ENCODE measurements at regions not wholly inside any gene's neighbourhood (a gene's known extent, or its start where the extent isn't known, plus 50 kb on each side); places are given as distances from the start of the nearest gene placed in this dataset.

DNA sequence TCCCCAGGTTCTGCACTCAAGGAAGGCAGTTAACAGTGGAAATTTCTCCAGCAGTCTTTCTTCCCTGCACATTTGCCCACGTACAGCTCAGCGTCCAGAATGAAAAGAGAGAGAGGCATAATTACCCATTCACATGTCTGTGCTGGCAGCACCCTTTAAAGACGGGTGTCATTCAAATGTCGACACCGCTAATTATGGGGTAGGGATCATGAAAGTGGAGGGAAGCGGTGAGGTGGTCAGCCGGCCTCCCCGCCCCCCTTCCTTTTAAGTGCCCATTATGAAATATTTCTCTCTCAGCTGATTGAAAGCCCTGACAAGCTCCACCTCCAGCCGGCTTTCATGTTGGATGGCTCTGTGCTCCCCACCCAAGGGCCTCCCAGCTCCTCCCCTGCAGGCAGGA is 246.1 kb downstream of the BMP7 start:
- no peak for TF ChIP-seq Cebpa-rat (IDR thresholded peaks at IDR 0.05)
- Histone ChIP-seq H3K4me1 (no peaks in the 10 kb centered on the region), H4K20me1 (no peaks in the 10 kb centered on the region), H3K4me2 (no peak overlapping the region), H3K27me3 (no peaks in the 10 kb centered on the region), H3K36me3 (no peaks in the 10 kb centered on the region), H3K9me3 (no peaks in the 10 kb centered on the region), H3K9ac (no peak overlapping the region), H3K27ac (no peak overlapping the region), H3K4me3 (no peak overlapping the region)

DNA sequence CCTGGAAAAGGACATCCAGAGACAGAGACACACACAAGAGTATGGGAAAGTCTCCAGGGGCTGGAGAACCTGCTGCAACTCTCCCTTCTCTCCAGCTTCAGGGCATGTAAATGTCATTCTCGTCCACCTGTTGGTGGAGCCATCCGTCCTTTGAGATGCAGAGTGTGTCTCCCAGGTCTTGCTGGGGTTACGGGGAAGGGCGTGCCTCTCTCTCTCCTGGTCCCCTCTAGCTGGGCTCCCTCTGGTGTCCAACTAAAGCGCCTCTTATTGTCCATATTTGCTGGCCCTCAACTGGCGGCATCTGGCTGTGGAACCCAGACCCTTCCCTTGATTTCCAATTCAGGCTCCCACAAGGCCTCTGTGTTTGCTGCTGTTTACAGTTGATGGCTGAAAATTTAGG is 244.1 kb downstream of the BMP7 start:
- no peaks in the 10 kb centered on the region for H3K4me1 ChIP-seq
- no peak overlapping the region for H3K9ac ChIP-seq
- no peak overlapping the region for H3K4me2 ChIP-seq
- no peak overlapping the region for H3K27ac ChIP-seq
- no peaks in the 10 kb centered on the region for H4K20me1 ChIP-seq
- H3K36me3 ChIP-seq = no peaks in the 10 kb centered on the region
- no peak for TF ChIP-seq Cebpa-rat (IDR thresholded peaks at IDR 0.05)
- no peaks in the 10 kb centered on the region; the same call in 1 of the 2 replicates for H3K27me3 ChIP-seq
- no peak overlapping the region for H3K4me3 ChIP-seq
- H3K9me3 ChIP-seq = no peaks in the 10 kb centered on the region

DNA sequence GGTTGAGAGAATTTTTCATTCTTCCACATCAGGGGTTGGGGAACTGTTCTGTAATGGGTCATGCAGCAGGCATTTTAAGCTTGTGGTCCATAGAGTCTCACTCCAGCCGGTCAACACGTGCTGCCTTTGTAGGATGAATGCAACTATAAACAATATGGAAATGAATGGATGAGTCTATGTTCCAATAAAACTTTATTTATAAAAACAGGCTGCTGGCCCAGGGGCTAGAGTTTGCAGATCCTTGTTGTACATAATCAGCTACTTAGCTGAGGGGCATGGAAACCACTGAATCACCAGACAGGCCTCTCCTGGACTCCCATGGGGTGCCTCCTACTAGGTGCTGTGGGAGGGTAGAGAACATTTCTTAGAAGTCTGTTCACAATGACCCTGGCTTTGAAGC is 243.4 kb downstream of the BMP7 start:
- no peak overlapping the region for H3K9ac ChIP-seq
- H3K4me2 ChIP-seq = no peak overlapping the region
- no peak overlapping the region for H3K27ac ChIP-seq
- H4K20me1 ChIP-seq = no peaks in the 10 kb centered on the region
- no peaks in the 10 kb centered on the region for H3K4me1 ChIP-seq
- TF ChIP-seq Cebpa-rat (IDR thresholded peaks at IDR 0.05) = no peak
- H3K4me3 ChIP-seq = no peak overlapping the region
- no peaks in the 10 kb centered on the region; the same call in 1 of the 2 replicates for H3K27me3 ChIP-seq
- no peaks in the 10 kb centered on the region for H3K9me3 ChIP-seq
- no peaks in the 10 kb centered on the region for H3K36me3 ChIP-seq

DNA sequence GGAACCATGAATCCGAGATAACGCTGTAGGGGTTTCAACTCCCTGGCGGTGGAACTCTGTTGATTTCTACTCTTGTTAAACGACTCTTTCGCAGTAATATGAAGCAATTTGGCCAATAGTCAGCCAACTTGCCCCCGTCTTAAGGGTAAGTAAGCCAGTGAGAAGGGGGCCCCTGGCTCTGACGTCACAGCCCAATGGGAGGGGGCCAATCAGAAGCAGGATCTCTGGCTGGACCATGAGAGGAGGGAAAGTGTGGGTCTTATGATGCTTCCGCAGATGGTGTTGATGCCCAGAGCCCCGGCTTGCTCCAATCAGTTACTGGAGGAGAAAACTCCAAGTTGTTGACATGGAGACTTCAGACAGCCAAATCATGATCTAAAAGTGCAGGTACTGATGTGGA is 242.4 kb downstream of the BMP7 start:
- Histone ChIP-seq H3K36me3 (no peaks in the 10 kb centered on the region), H3K4me1 (no peaks in the 10 kb centered on the region), H3K27ac (no peak overlapping the region), H3K9ac (no peak overlapping the region), H3K4me2 (no peak overlapping the region), H3K9me3 (no peaks in the 10 kb centered on the region), H4K20me1 (no peaks in the 10 kb centered on the region), H3K27me3 (no peaks in the 10 kb centered on the region; the same call in 1 of the 2 replicates), H3K4me3 (no peak overlapping the region)
- TF ChIP-seq Cebpa-rat (IDR thresholded peaks at IDR 0.05) = no peak

DNA sequence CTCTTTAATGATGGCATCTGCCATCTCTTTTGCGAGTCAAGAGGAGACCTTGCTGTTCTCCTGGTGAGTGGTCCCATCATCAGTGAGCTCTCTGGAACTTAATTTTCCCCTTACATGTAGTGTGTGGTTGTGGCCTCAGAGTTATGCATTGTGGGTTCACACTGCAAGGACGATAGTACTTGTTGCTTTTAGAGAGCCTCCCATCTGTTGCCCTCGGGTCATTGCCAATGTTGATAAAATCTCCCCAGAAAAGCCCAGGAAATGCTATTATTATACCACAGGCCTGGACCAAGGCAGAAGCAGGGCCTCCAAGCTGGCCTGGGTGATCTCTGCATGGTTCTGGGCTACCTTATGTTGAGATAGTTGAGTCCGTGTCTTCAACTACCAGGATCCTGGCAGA is 241.6 kb downstream of the BMP7 start:
- Histone ChIP-seq H3K9ac (no peak overlapping the region), H3K4me3 (no peak overlapping the region), H3K27me3 (no peaks in the 10 kb centered on the region; the same call in 1 of the 2 replicates), H4K20me1 (no peaks in the 10 kb centered on the region), H3K27ac (no peak overlapping the region), H3K4me1 (peaks cover 6% of the 10 kb centered on the region), H3K4me2 (no peak overlapping the region), H3K36me3 (no peaks in the 10 kb centered on the region), H3K9me3 (no peaks in the 10 kb centered on the region)
- no peak for TF ChIP-seq Cebpa-rat (IDR thresholded peaks at IDR 0.05)

DNA sequence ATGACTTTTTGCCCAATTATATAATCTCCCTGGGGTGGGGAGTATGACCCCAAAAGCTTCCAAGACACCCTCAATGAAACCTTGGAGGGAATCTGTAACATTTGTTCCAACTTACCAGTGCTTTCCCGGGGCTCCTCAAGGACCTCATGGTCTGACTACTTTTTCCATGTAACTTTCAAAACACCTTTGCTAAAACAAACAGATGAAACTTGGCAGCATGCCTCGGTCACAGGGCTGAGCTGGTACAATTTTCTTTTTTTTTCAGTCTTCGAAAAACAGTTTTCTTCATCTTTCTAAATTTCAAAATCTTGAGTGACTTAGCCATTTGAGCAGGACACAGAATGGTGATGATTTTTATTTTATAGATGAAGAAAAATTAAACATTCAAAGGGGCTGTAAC is 241.2 kb downstream of the BMP7 start:
- H3K27ac ChIP-seq = no peak overlapping the region
- no peak for TF ChIP-seq Cebpa-rat (IDR thresholded peaks at IDR 0.05)
- H3K4me2 ChIP-seq = no peak overlapping the region
- H3K36me3 ChIP-seq = no peaks in the 10 kb centered on the region
- H4K20me1 ChIP-seq = no peaks in the 10 kb centered on the region
- H3K4me3 ChIP-seq = no peak overlapping the region
- H3K27me3 ChIP-seq = no peaks in the 10 kb centered on the region; the same call in 1 of the 2 replicates
- no peaks in the 10 kb centered on the region for H3K9me3 ChIP-seq
- H3K9ac ChIP-seq = no peak overlapping the region
- peaks cover 10% of the 10 kb centered on the region for H3K4me1 ChIP-seq

DNA sequence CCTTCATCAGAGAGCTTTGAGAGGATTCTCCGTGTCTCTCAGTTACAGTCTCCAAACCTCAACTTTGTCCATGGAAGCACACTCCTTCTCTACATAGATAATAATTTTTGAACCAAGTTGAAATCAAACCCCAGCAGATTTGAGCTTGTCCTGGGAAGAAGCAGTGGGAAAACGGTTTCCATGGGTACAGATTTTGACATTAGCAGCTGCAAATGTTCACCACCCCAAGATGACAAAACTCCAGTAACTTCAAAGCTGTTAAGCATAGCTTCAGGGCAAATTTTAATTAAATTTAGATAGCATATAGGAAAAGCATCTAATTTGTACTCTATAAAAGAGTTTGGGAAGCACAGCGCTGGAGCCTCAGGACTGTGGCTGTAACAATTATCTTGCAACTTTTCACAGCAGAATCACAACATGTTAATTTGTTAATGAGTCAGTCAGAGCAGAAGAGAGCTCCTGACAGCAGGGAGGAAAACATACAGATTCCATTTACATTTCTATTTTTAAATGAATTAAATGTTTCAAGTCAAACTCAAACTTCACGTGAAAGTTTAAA is 240.7 kb downstream of the BMP7 start:
- no peaks in the 10 kb centered on the region; the same call in 1 of the 2 replicates for H3K27me3 ChIP-seq
- no peak for TF ChIP-seq Cebpa-rat (IDR thresholded peaks at IDR 0.05)
- no peaks in the 10 kb centered on the region for H3K9me3 ChIP-seq
- H3K4me2 ChIP-seq = no peak overlapping the region
- H3K4me1 ChIP-seq = peaks cover 15% of the 10 kb centered on the region
- H3K4me3 ChIP-seq = no peak overlapping the region
- H3K9ac ChIP-seq = no peak overlapping the region
- H3K36me3 ChIP-seq = no peaks in the 10 kb centered on the region
- H4K20me1 ChIP-seq = no peaks in the 10 kb centered on the region
- no peak overlapping the region for H3K27ac ChIP-seq

DNA sequence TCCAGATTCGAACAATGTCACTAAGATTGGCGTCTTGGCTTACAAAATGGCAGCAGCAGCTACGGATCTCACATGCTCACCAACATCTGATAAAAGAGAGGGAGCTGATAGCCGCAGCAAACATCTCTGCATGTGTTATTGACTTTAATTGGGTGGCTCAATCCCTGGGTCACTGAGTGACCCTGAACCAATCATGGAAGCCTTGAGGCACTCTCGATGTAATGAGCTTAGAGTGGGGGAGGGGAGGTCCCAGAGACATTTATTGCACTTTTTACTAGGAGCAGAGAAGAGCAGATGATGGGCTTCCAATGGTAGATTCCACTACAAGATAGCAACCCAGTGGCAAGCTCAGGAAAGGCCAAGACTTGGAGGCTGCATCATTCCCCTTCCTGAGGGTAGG is 238.7 kb downstream of the BMP7 start:
- H3K36me3 ChIP-seq = no peaks in the 10 kb centered on the region
- H3K27ac ChIP-seq = no peak overlapping the region
- no peaks in the 10 kb centered on the region for H3K9me3 ChIP-seq
- H3K4me2 ChIP-seq = no peak overlapping the region
- no peak overlapping the region for H3K9ac ChIP-seq
- H4K20me1 ChIP-seq = no peaks in the 10 kb centered on the region
- H3K4me1 ChIP-seq = peaks cover 36% of the 10 kb centered on the region
- peaks cover 3% of the 10 kb centered on the region for H3K27me3 ChIP-seq
- no peak overlapping the region for H3K4me3 ChIP-seq
- TF ChIP-seq Cebpa-rat (IDR thresholded peaks at IDR 0.05) = no peak

DNA sequence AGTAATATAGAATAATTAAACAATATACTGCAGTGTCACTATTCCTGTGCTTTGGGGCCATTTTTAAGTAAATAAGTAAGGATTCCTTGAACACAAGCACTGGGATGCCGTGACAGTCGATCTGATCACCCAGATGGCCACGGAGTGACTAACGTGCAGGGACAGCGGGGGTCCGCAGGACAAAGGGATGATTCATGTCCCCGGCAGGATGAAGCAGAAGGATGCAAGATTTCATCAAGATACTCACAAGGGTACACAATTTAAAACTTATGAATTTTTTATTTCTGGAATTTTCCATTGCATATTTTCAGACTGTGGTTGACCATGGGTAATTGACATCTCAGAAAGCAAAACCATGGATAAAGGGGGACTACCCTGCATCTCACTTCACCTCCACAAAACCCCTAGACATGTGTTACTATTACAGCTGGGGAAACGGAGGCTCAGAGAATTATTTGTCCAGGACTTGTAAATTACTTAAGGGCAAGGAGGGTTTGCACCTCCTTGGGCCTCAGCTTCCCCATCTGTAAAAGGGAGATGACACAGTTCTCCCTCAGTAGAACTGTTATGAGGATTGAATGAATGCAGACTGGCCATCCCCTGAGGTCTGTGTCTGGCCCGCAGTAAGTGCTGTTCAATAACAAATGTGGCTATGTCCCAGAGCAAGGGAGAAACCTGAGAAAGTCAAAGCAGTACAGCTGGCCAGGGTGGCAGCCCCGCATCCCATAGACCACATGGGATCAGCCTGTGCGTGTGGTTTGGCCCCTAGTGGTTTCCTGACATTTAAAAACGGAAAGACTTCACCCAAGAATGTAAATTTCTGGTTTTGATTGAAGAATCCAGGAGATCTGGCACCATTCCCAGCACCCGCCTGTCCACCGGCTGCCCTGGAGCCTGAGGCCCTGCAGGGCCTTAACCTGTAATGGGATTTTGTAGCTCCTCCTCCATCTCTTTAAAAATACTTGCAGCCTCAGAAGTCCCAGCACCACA is 235.5 kb downstream of the BMP7 start:
- peak overlapping the region; percentile 81 for H3K4me2 ChIP-seq
- no peak overlapping the region for H3K27ac ChIP-seq
- no peak overlapping the region for H3K4me3 ChIP-seq
- TF ChIP-seq Cebpa-rat (IDR thresholded peaks at IDR 0.05) = no peak
- H4K20me1 ChIP-seq = no peaks in the 10 kb centered on the region
- peaks cover 15% of the 10 kb centered on the region for H3K9me3 ChIP-seq
- no peak overlapping the region for H3K9ac ChIP-seq
- peaks cover 20% of the 10 kb centered on the region for H3K27me3 ChIP-seq
- H3K36me3 ChIP-seq = no peaks in the 10 kb centered on the region
- peaks cover 37% of the 10 kb centered on the region for H3K4me1 ChIP-seq

DNA sequence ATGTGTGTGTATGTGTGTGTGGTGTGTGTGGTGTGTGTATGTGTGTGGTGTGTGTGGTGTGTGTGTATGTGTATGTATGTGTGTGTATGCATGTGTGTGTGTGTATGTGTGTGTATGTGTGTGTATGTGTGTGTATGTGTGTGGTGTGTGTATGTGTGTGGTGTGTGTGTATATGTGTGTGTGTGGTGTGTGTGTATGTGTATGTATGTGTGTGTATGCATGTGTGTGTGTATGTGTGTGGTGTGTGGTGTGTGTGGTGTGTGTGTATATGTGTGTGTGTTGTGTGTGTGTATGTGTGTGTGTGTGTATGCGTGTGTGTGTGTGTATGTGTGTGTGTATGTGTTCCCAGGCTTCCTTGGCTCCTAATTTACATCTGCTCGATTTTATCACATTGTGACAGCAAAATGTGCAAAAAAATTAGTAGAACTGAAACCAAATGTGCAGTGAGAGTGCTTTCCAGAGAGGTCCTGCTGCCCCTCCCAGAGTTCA is 234.5 kb downstream of the BMP7 start:
- H4K20me1 ChIP-seq = no peaks in the 10 kb centered on the region
- H3K27me3 ChIP-seq = peaks cover 20% of the 10 kb centered on the region
- H3K36me3 ChIP-seq = no peaks in the 10 kb centered on the region
- H3K9ac ChIP-seq = no peak overlapping the region
- H3K9me3 ChIP-seq = peaks cover 15% of the 10 kb centered on the region
- TF ChIP-seq Cebpa-rat (IDR thresholded peaks at IDR 0.05) = no peak
- H3K4me2 ChIP-seq = peak overlapping the region; percentile 81
- H3K4me3 ChIP-seq = no peak overlapping the region
- H3K27ac ChIP-seq = no peak overlapping the region
- peaks cover 37% of the 10 kb centered on the region for H3K4me1 ChIP-seq

All from BLaER1 (cell line).